Breast epithelium (tissue), 3 donors: ENCODE measurements at regions not wholly inside any gene's neighbourhood (a gene's known extent, or its start where the extent isn't known, plus 50 kb on each side); places are given as distances from the start of the nearest gene placed in this dataset.

Experiments used
- POLR2A ChIP-seq: fragments of 450-650 bp; IDR thresholded peaks from one replicate; pipeline ENCODE4 v1.6.1; 2016; ENCODE audit warnings: antibody characterized with exemption, mild to moderate bottlenecking, moderate library complexity
- TF ChIP-seq, protein P1 (sequence below), 3 donors: fragments of 450-650 bp; IDR thresholded peaks; one replicate each; pipeline ENCODE4 v1.5.1; 2016 to 2017; ENCODE audit warnings: antibody characterized with exemption in 3 of 3, mild to moderate bottlenecking in 3 of 3, moderate library complexity in 3 of 3

DNA sequence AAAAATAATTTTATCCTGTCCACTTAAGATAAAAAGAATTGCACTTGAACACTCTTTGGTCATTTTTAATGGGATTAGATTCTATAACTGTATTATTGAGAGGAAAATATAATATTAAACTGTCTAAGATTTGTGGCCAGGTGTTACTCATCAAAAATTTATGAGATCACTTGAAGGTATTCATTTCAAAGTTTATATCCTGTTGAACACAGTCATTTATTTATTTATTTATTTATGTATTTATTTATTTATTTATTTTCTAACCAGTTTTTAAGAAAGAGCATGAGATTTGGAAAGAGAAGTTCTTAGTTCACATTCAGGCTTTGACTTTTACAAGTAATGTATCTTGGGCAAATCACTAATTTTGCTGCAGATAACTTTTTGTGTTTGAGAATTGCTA is 692.7 kb downstream of the LTN1 start:
- TF ChIP-seq, protein P1, sequence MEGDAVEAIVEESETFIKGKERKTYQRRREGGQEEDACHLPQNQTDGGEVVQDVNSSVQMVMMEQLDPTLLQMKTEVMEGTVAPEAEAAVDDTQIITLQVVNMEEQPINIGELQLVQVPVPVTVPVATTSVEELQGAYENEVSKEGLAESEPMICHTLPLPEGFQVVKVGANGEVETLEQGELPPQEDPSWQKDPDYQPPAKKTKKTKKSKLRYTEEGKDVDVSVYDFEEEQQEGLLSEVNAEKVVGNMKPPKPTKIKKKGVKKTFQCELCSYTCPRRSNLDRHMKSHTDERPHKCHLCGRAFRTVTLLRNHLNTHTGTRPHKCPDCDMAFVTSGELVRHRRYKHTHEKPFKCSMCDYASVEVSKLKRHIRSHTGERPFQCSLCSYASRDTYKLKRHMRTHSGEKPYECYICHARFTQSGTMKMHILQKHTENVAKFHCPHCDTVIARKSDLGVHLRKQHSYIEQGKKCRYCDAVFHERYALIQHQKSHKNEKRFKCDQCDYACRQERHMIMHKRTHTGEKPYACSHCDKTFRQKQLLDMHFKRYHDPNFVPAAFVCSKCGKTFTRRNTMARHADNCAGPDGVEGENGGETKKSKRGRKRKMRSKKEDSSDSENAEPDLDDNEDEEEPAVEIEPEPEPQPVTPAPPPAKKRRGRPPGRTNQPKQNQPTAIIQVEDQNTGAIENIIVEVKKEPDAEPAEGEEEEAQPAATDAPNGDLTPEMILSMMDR (IDR thresholded peaks at IDR 0.05), result no peak
- no peak for TF ChIP-seq POLR2A
